HG03280 (cell line): ENCODE measurements at regions not wholly inside any gene's neighbourhood (a gene's known extent, or its start where the extent isn't known, plus 50 kb on each side); places are given as distances from the start of the nearest gene placed in this dataset.

ENCODE experiments used
- ATAC-seq: cut with Tn5 transposase; IDR thresholded peaks from one replicate; pipeline ENCODE4 v1.9.1; 2021; ENCODE audit warnings: mild to moderate bottlenecking, moderate library complexity; ENCODE audit not compliant: unreplicated experiment

- no peak for ATAC-seq
Observed at GRCh38 chr7:118298771-118299170, 74.3 kb downstream of the ANKRD7 start.

- ATAC-seq: no peak
Observed at GRCh38 chr7:118300177-118300576, 75.7 kb downstream of the ANKRD7 start.

DNA sequence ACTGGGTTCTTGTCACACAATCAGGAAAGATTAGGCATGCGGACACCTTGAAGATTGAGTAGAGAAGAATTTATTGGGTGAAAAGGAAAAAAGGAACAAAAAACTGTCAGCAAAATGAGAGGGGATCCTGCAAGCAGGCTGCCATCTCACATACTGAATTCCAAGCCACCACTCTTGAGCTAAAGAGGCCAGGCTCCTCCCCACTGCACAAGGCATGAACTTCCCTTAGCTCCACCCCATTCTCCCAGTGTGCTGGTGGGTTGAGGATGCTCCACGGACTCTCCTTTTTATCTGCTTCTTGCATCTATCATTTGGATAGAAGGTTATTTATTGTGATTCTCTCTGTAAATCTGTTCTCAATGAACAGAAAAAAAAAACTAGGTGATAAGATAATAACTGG, 79.6 kb downstream of the ANKRD7 start:
- ATAC-seq: no peak

DNA sequence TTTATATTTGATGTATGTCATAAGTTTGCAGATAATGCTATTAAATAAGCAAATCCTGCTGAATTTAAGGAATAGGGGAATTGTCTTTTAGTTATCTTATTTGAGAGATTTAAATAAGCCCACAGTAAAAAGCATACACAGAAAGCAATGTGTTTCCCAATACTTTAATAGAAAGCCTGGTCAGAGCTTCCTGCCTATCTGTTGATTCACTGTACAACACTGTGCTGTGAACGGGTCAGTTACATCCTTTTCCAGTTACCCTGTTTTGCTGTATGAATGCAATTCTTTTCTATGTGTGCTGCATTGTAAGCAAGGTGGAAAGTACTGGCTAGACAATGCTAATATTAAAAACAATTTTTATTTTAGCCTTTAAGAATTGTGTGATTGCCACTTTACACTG, 81.2 kb downstream of the ANKRD7 start:
- ATAC-seq: no peak

DNA sequence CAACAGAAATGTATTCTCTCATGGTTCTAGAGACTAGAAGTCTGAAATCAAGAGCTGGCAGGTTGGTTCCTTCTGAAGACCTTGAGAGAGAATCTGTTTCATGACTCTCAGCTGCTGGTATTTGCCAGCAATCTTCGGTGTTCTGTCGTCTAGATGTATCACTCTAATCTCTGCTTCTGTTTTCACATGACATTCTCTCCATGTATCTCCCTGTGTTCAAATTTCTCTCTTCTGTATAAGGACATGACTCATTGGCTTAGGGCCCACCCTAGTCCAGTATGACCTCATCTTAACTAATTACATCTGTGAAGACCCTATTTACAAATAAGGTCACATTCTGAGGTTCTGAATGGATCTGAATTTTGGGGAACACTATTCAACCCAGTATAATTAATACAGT, 82.3 kb downstream of the ANKRD7 start:
- ATAC-seq: no peak

GRCh38 chr7:118311121-118311836, 86.8 kb downstream of the ANKRD7 start:
- peak; percentile 78 for ATAC-seq

- peak; percentile 41 for ATAC-seq
Observed at GRCh38 chr7:118312051-118312450, 87.5 kb downstream of the ANKRD7 start.

DNA sequence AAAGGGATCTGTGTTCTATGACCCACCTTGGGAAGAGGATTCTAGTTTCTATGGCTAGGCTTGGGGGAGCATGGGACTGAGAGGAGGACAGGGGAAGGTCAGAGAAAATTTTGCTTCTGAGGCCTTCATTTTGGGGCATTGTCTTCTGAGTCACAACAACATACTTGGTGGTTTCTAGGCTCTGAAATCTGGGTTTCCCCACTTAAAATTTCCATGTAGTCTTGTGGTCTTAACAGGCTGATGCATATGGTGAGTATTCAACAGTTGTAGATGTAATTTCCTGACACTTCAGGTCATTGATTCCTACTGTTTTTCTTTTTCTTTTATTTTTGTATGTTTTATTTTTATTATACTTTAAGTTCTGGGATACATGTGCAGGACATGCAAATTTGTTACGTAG, 88.5 kb downstream of the ANKRD7 start:
- peak; percentile 44 for ATAC-seq

DNA sequence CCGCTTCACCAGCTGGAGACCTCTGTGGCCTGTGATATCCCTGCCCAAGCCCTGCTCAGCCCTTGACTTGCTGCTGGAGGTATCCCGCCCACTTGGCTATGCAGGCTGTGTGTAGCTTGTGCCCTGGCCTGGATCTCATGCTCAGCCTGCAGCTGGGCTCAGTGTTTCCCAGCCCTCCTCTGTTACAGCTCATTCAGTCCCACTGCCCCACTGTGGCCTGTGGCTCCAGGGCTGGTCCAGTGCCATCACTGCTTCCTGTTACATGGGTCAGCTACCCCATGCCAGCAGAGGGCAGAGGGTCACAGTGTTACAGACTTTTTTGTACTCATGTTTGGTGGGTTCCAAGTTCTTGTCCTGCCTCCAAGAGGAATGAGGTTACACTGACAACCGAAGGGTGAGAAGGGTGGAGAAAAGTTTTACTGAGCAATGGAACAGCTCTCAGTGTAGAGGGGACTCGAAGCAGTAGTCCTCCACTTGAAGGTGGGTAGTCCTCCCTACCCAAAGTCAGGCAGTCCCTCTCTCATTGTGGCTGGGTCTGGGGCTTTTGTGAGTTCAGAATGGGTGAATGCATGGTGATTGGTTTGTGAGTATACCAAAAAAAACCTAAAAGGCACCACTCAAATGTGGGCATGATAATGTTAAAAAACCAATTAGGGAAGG, 100.4 kb downstream of the ANKRD7 start:
- no peak for ATAC-seq

- no peak for ATAC-seq
Observed at GRCh38 chr7:118325450-118325808, 100.9 kb downstream of the ANKRD7 start.

GRCh38 chr7:118327174-118327573, 102.7 kb downstream of the ANKRD7 start:
- no peak for ATAC-seq

GRCh38 chr7:118328505-118329211, 104.2 kb downstream of the ANKRD7 start:
- ATAC-seq: no peak

DNA sequence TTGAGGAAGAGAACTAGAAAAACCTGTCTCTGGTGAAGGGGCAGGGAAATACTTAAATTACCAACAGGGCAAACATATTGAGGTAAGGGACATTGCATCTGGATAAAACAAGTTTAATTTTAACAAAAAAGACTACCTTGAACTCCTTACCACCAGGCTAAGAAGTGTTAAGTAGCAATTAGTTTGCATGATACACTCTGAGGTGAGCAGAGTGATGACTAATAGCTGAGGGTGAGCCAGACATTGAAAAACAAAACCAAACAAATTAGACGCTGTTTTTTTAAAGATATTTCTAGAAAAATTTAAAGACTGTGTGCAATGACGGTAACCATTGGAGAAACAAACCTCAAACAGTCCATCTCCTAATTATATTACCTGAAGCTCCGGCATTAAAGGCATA, 105.9 kb downstream of the ANKRD7 start:
- ATAC-seq: no peak

DNA sequence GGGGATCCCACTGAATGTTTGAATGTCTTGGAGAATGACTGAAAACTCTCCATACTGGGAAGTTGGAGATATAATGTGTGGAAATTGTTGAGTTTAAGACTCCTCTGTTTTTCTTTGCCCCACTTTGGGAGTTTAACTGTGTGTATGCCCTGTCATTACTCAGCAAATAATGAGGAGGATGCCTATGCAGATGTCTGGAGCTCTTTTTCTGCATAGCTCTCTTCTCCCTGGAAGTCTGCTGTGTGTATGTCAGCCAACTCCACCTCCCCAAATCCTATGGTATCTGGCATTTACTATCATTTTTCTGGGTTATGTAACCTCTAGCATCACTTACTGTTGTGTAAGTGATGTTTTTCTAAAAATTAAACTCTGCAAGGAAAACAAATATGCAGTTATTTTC, 122.2 kb downstream of the ANKRD7 start:
- no peak for ATAC-seq

DNA sequence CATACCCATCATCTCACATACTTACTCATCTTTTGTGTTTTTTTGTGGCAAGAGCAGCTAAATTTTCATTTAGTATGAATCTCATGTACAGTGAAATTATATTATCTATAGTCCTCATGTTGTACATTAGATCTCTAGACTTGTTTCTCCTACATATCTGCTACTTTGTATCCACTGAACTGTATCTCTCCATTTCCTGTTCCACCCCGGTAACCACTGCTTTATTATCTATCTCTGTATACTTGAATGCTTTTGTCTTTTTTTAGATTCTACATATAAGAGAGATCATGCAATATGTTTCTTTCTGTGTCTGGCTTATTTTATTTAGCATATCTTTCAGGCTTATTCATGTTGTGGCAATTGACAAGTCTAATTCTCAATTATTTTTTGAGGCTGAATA, 125.1 kb downstream of the ANKRD7 start:
- no peak for ATAC-seq

GRCh38 chr7:118350260-118350659, 125.8 kb downstream of the ANKRD7 start:
- no peak for ATAC-seq

GRCh38 chr7:118352867-118353453, 128.5 kb downstream of the ANKRD7 start:
- ATAC-seq: no peak

- no peak for ATAC-seq
Observed at GRCh38 chr7:118366363-118366762, 141.9 kb downstream of the ANKRD7 start.

- ATAC-seq: no peak
Observed at GRCh38 chr7:118368958-118369357, 144.5 kb downstream of the ANKRD7 start.

DNA sequence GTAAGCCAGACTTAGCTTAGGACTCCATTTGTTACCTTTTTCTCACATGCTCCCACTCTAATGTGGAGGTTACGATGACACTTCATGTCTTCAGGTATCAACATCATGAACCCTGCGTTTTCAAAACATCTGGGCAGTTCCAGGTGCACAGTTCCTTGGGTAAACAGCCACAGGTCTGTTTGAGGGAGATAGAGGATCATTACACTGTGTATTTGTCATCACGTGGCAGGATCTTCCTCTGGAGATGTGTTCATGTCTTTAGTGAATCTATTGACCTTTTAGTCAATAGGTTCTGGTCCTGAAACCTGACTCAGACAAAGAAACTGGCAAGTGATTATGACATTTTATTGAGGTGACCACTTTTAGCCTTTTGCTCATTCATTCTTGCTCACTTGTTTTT, 145.5 kb downstream of the ANKRD7 start:
- no peak for ATAC-seq

GRCh38 chr7:118372530-118372929, 148.0 kb downstream of the ANKRD7 start:
- no peak for ATAC-seq

DNA sequence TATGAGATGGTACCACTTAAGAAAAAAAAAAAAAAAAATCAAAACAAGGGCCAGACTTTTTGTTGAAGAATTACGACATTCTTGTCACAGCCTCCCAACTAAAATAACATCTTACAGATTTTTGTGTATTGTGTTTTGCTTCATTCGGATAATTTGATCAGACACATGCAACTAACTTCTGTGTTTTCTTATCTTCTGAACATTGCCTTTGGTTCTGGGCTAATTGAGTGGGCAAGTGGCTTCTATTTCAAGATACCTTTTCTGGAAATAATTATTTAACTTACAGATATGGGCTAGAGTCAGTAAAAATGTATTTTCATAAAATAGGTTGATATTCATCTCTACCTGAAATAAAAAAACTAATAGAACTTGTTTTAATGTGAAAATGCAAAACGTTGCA, 165.1 kb downstream of the ANKRD7 start:
- no peak for ATAC-seq
